ENCODE measurements at regions not wholly inside any gene's neighbourhood (a gene's known extent, or its start where the extent isn't known, plus 50 kb on each side); places are given as distances from the start of the nearest gene placed in this dataset.
A peak's percentile ranks its signal among the peaks of the same experiment; 100 is the strongest.

DNA sequence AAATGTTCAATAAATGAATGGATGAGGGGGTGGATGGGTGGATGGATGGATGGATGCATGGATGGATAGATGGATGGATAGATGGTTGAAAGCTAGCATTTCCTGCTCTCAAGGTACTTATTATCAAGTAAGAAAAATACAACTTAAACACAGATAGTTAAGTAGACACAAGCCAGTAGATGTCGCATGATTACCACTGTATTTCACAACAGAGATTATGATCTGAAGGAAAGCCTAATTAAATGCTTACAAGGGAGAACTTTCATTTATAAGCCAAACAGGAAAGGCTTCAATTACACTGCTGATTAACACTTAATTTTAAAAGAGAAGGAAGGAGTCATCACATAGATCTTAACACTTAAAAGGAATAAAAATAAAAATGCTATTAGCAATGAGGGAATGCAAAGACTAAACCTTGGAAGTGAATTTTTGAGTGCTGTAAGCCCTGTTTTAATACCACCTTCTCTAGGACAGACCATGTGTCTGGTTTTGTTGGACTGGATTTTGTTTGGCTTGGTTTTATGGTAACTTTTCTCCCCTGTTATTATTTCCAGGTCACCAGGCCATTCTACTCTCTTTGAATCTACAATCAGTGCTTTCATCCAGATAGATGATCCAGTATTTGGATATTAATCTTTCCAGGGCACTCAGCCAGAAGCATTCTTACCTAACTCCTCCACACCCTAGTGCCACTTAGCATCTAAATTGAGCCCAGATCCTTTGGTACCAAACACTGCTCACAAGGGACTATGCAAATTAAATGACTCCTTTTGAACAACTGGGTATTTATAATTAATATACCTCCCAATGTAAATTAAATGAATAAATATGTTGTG, 75.5 kb upstream of the SLC39A8 start:
- no peaks in the 10 kb centered on the region for H3K9me3 ChIP-seq (replicated peaks; ENCODE audit: control insufficient read depth, insufficient read depth, low read depth, low read length)
- ChIA-PET CTCF (ENCODE audit: low intra/inter-chr PET ratio) (no interaction called here), POLR2A (interaction anchor here (0.6 kb wide), 1 partner anchor 821 kb away, joined by 4 read pairs; no protein-coding TSS in a partner anchor)
- intact Hi-C loops (cut with micrococcal nuclease) (no loop called here), in situ Hi-C loops (cut with MboI) (no loop called here)
- H3K4me1 ChIP-seq (replicated peaks in 1 of 2; ENCODE audit: control insufficient read depth in 2 of 2, insufficient read depth in 2 of 2, low read length in 2 of 2) = no peaks in the 10 kb centered on the region
- no peak overlapping the region for H2AFZ ChIP-seq (ENCODE audit: low read depth, low read length)
- H3K27me3 ChIP-seq (ENCODE audit: control insufficient read depth in 2 of 2, insufficient read depth in 2 of 2, low read length in 2 of 2) = no peaks in the 10 kb centered on the region; a peak in 1 of 5 replicates
- H3K27ac ChIP-seq (ENCODE audit: extremely low read depth, low read depth, low read length) = no peak overlapping the region
- H3K36me3 ChIP-seq (ENCODE audit: control insufficient read depth, insufficient read depth, low read length) = no peaks in the 10 kb centered on the region
- no TSS peak for BruUV-seq (replicated peaks)
- DNase-seq (ENCODE audit: extremely low read depth in 1 of 4, low spot score in 3 of 4) (no peak), FAIRE-seq (no peak), ATAC-seq (no peak)
- no peak overlapping the region for H3K9ac ChIP-seq (ENCODE audit: insufficient read depth in 1 of 2, low read depth in 2 of 2, low read length in 2 of 2)
- H4K20me1 ChIP-seq (replicated peaks; ENCODE audit: control insufficient read depth, insufficient read depth, low read length) = no peaks in the 10 kb centered on the region
- no peaks in the 10 kb centered on the region for H3K9me1 ChIP-seq (ENCODE audit: control insufficient read depth, insufficient read depth, low read length)
- 0% methylated on average over 1 of the region's 1 CpG for WGBS (ENCODE audit: insufficient coverage, low coverage, missing lambda C conversion rate)
- H3K79me2 ChIP-seq (ENCODE audit: control insufficient read depth, insufficient read depth, low read length) = no peaks in the 10 kb centered on the region
- H3K4me2 ChIP-seq (ENCODE audit: insufficient read depth, low read length) = no peak overlapping the region
- TF ChIP-seq RAD21 (CRISPR knock-in tag; conservative IDR thresholded peaks at IDR 0.05 in 1 of 2, IDR thresholded peaks at IDR 0.05 in 1 of 2) (peak in 1 of 2 experiments; percentile 35; a peak in 2 of 4 replicates), CBFA2T3 (IDR thresholded peaks at IDR 0.05) (no peak), REST (IDR thresholded peaks at IDR 0.05; ENCODE audit: borderline replicate concordance) (peak; percentile 16; the same call in 1 of the 2 replicates), REST (CRISPR knock-in tag; IDR thresholded peaks at IDR 0.05; ENCODE audit: low read depth) (no peak)
- H3K4me3 ChIP-seq = no peak overlapping the region

All from K562 (cell line).